LHCN-M2 (cell line): ENCODE measurements at regions not wholly inside any gene's neighbourhood (a gene's known extent, or its start where the extent isn't known, plus 50 kb on each side); places are given as distances from the start of the nearest gene placed in this dataset.

Experiments
- DNase-seq: peaks from one replicate; pipeline ENCODE4 v3.0.0-alpha.2; 2012; ENCODE audit warnings: low read depth

DNA sequence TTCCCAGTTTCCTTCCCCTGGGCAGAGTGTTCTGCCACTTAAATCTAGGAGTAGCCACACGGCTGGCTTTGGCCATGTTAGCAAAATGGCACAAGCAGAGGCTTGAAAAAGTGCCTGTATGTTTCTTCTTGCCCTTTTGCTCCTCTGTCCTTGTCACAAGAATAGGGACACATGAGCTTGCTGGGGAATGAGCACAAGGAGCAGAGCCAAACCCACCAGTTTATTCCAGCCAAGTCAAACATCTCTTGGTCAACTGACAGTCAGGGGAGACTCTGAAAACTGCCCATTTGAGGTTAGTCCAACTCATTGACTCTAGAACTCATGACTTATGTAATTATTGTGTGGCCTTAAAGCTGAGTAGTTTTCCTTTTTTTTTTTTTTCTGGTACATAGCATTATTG, 739.7 kb upstream of the FZD8 start:
- DNase-seq, result no peak

DNA sequence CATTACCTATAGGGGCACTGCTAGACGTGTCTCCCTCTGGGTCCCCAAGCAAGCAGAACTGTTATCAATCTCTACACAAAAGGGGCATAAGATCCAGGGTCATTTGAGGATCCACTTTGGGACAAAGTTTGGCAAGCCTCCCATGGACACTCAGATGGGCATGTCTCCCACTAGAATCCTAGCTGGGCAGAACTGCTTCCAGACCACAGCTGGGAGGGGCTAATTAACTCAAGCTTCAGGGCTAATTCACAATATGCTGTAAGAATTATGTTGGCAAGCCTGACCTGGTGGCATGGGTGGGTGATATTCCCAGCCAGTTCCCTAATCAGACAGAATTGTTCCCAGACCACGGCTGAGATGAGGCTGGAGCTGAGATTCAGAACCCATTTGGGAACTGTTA, 738.4 kb upstream of the FZD8 start:
- no peak for DNase-seq

DNA sequence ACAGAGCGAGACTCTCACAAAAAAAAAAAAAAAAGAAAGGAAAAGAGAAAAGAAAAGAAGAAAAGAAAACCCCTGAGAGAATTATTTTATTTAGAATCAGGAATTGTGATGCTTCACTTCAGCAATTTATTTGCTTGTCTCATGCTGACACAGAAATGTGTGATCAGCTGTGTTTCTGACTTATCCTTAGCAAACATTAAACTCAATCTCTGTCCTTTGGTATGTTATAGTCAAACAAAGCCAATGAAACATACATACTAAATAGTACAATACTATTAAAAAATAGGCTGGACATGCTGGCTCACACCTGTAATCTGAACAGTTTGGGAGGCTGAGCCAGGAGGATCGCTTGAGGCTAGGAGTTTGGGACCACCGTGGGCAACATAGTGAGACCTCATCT, 733.0 kb upstream of the FZD8 start:
- DNase-seq, result no peak

DNA sequence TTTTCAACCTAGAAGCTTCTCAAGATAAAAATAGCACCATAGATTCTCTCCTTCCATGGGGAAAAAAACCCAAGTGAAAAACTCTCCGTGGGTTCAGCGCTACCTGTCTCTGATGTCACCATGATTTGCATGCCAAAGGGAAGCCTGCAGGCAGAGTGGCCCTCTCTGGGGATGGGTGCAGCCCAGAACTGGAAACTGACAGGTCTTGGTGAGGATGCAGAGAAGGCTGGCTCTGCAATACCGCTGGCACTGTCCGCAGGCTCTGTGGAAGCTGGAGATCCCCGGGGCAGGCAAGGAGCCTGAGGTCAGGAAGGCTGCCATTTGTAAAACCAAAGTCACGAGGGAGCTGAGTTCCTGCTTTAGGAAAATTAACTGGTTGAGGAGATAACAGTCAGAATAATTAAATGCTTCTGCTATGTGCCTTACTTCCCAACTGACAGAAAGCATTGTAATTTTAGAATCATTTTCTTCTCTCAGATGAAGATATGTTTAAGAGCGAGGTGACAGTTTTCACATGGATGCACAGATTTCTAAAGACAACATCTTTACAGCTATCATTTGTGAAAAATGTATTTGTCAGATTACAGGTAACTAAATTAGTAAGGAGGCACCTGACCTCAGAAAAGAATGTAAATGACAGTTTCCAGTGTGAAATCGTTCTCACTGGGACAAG, 731.5 kb upstream of the FZD8 start:
- DNase-seq, result no peak

DNA sequence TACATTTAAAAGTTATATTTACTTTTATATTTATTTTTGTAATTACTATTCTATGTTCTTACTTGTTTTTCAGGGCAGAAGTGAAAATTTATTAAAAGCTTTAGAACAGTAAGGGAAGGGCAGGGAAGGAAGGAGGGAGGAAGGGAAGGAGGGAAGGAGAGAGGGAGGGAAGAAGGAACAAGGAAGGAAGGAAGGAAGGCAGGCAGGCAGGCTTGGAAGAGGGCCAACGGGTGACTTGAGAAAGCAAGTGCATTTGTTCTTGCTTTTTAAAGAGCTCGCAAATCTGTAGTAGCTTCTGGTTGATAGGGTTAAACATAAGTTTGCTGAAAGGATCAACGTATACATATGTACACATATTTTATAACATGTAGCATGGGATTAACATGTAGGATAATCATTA, 725.3 kb upstream of the FZD8 start:
- no peak for DNase-seq

GRCh38 chr10:36366843-36367242, 724.7 kb upstream of the FZD8 start:
- DNase-seq, result peak; percentile 58

DNA sequence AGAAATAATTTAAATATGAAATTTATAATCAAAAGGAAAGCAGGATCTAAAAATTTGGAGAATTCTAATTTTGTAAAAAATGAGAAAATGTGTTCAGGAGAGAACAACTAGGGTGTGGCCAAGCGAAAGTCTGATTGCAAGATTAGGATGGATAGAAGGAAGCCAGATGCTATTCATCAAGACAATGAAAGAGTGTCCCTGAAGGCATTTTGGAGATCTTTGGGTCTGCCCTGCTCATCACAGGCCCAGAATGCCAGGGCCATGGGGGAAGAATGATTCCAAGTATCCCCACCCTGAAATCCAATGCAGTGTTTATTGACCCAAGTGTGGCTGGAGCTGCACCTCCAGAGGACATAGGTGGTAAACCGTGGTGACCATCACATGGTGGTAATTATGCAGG, 724.0 kb upstream of the FZD8 start:
- DNase-seq, result no peak

- DNase-seq, result no peak
Measured at GRCh38 chr10:36362257-36362656, 720.2 kb upstream of the FZD8 start.

GRCh38 chr10:36358736-36359135, 716.6 kb upstream of the FZD8 start:
- DNase-seq, result no peak

- DNase-seq, result no peak
Measured at GRCh38 chr10:36354633-36355032, 712.5 kb upstream of the FZD8 start.

DNA sequence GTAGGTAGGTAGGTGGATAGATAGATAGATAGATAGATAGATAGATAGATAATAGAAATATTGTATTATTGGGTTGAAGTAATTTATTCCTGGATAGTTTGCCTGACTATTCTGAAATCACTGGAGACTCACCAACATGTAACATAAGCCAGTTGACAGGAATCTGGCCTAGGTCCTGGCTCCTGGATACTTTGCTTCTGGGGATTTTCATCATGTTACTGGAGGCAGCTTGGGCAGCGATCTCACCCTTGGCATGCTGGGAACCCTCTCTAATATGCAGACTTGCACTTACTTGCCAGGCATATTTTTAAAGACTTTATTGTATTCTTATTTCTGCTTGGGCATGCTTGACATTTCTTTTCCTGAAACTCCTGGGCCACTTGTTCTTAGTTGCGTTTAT, 709.1 kb upstream of the FZD8 start:
- DNase-seq, result no peak

GRCh38 chr10:36349445-36350078, 707.5 kb upstream of the FZD8 start:
- peak; percentile 92 for DNase-seq

DNA sequence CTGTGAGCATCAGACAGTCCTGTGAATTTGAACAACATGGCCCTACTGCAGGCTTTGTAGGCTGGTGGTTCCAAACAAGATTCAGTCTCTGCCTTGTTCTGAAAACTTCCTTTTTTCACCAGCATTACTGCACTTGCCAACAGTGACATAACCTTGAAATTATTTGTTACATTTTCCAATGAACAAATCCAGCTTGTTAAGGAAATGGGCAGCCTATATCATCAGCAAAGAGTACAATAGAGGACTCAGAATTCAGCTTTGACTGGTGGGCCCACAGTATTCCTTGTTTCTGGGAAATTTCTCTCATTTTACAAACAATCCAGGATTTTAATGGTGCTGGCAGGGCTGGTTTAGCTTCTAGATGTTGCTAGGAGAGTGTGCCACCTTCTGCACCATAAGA, 703.7 kb upstream of the FZD8 start:
- DNase-seq, result no peak

DNA sequence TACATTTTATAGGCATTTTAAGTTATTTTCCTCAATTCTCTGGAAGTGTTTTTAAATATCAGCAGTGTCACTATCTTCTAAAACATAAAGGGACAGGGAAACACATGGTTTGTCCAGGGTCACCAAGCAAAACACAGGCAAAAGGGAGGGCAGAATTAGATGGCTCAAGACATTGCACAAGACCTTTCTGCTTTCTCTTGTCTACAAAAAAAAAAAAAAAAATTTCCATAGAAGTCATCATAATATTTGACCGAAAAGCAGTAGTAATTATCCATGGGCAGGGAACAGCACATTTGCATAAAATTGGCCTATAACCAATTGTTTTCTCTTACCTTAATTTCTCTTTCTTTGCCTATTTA, 703.1 kb upstream of the FZD8 start:
- no peak for DNase-seq

DNA sequence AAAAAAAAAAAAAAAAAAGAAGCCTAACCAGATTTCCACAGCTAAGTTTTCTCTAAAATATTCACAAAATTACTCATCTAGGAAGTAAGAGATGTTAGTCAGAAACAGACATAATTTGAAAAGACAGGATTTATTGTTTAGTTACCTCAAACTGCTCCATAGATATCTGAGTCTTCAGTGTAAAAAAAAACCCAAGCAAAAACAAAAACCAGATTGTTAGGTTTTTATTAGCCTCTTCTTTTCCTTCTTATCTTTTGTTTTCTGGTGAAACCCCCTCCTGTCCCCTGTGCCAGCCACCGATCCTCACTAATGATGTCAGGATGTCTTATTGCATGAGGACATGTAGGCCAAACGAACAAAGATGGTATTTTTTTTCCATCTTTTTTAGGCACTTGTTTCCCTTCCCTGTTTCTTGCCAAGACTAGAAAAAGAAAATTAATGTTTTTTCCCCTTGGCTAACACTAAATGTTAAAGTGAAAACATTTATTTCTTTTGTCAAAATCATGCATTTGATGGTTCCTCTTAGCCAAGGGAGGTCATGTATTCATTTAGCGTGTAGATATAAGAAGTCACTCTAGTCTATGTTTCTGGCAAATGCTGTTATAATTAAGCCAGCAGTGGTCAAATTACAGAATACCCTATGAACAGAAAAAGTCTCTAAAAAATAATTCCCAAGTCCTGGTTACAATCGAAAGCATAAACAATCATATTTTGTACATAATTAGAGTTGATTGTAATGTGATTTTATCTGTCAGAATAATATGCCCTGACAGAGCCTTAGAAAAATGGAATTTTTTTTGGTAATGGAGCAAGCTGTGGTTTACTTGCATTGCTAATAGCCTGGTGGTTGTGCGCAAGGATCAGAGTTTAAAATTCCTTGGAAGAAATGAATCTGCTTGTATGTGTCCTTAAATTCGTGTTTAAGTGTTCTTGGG, 702.4 kb upstream of the FZD8 start:
- DNase-seq, result peak; percentile 29

DNA sequence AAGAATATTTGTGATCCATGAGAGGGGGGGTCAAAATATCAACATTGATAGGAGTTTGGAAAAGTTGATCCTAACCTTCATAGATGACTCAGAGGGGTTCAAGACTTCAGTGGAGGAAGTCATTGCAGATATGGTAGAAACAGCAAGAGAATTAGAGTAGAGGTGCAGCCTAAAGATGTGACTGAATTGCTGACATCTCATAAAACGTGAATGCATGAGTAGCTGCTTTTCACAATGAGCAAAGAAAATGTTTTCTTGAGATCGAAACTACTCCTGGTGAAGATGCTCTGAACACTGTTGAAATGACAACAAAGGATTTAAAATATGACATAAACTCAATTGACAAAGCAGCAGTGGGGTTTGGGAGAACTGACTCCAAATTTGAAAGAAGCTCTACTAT, 700.7 kb upstream of the FZD8 start:
- no peak for DNase-seq

GRCh38 chr10:36341471-36341870, 699.4 kb upstream of the FZD8 start:
- DNase-seq, result no peak

- peak; percentile 58 for DNase-seq
Measured at GRCh38 chr10:36336315-36336714, 694.2 kb upstream of the FZD8 start.

DNA sequence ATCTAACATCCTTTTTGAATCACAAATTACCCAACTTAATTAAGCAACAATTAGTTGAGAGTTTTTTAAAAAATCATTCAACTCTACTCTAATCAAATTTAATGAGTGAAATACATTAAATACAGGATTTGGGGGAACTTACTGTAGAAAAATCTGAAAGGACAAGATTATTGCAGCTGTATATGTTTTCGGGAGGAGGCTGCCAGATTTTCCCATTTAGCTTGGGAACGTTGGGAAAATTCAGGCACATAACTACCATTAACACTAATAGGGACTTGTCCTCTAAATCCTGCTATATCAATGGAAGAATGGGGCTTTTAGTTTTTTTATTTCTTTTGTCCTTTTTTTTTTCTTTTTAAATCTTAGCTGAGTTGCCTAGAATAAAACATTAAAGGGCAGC, 691.4 kb upstream of the FZD8 start:
- no peak for DNase-seq

- no peak for DNase-seq
Measured at GRCh38 chr10:36332926-36333325, 690.8 kb upstream of the FZD8 start.

DNA sequence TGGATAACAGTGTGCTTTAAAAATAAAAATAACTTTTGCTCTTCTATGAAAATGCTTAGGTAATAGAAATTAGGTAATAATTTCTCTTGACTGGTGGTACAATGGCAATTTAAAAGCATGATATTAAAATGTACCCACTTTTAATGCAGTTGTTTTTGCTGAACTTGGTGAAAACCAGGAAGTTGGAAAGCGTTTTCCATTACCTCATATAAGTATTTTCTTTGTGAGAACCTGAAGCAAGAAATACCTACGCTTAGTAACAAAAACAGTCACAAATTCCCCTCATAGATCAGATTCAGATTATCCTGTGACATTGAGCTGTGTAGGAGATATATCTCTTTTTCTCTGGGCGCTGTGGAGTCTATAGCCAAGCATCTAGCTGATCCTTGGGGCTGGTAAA, 689.0 kb upstream of the FZD8 start:
- DNase-seq, result no peak

DNA sequence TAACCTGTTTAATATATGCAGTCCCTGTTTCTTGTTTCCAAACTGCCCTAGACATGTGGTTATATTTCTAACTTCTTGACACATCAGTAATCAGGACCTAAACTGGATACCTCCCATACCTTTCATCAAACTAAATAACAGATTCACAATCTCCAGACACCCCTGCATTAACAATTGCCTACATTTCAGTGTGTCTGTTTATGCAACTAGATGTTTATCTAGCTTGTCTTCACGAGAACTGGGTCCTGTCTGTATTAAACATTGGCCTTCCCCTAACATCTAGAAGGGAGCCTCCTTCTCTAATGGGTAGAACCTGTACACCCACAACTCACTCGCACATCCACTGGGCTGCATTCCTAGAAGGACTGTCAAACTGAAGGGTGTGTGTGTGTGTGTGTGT, 683.7 kb upstream of the FZD8 start:
- DNase-seq, result no peak

- DNase-seq, result no peak
Measured at GRCh38 chr10:36324831-36325230, 682.7 kb upstream of the FZD8 start.
